ENCODE measurements at regions not wholly inside any gene's neighbourhood (a gene's known extent, or its start where the extent isn't known, plus 50 kb on each side); places are given as distances from the start of the nearest gene placed in this dataset.
"Not testable (repeated sequence)": the region's sequence is repeated elsewhere in the genome, so short reads cannot be mapped to it uniquely, and the experiment has no call there.

GRCh38 chr3:109656225-109656624 lies 318.9 kb upstream of the DPPA4 start:
- no peak for DNase-seq (ENCODE audit: low spot score)

- no peak for DNase-seq (ENCODE audit: low spot score)
Measured at GRCh38 chr3:109678600-109678999, 341.3 kb upstream of the DPPA4 start.

- DNase-seq (ENCODE audit: low spot score) = no peak
Measured at GRCh38 chr3:109679664-109680063, 342.3 kb upstream of the DPPA4 start.

GRCh38 chr3:109683746-109684145 lies 346.4 kb upstream of the DPPA4 start:
- DNase-seq (ENCODE audit: low spot score) = no peak

- DNase-seq (ENCODE audit: low spot score) = no peak
Measured at GRCh38 chr3:109685084-109686079, 348.0 kb upstream of the DPPA4 start.

GRCh38 chr3:109687626-109688025 lies 350.3 kb upstream of the DPPA4 start:
- no peak for DNase-seq (ENCODE audit: low spot score)

- no peak for DNase-seq (ENCODE audit: low spot score)
Measured at GRCh38 chr3:109696932-109697331, 359.6 kb upstream of the DPPA4 start.

GRCh38 chr3:109702252-109702651 lies 364.9 kb upstream of the DPPA4 start:
- peak; percentile 1 for DNase-seq (ENCODE audit: low spot score)

GRCh38 chr3:109702976-109703375 lies 365.6 kb upstream of the DPPA4 start:
- DNase-seq (ENCODE audit: low spot score) = no peak

GRCh38 chr3:109705133-109705532 lies 367.8 kb upstream of the DPPA4 start:
- not testable (repeated sequence) for DNase-seq (ENCODE audit: low spot score)

- no peak for DNase-seq (ENCODE audit: low spot score)
Measured at GRCh38 chr3:109707617-109708016, 370.3 kb upstream of the DPPA4 start.

- DNase-seq (ENCODE audit: low spot score) = no peak
Measured at GRCh38 chr3:109713288-109713687, 375.9 kb upstream of the DPPA4 start.

GRCh38 chr3:109715707-109716106 lies 378.4 kb upstream of the DPPA4 start:
- DNase-seq (ENCODE audit: low spot score) = no peak

- DNase-seq (ENCODE audit: low spot score) = no peak
Measured at GRCh38 chr3:109718850-109719249, 381.5 kb upstream of the DPPA4 start.

GRCh38 chr3:109728861-109729494 lies 391.6 kb upstream of the DPPA4 start:
- no peak for DNase-seq (ENCODE audit: low spot score)

- DNase-seq (ENCODE audit: low spot score) = peak; percentile 82
Measured at GRCh38 chr3:109731639-109732473, 394.5 kb upstream of the DPPA4 start.

- DNase-seq (ENCODE audit: low spot score) = no peak
Measured at GRCh38 chr3:109743981-109744380, 406.6 kb upstream of the DPPA4 start.

- DNase-seq (ENCODE audit: low spot score) = no peak
Measured at GRCh38 chr3:109772520-109772919, 435.2 kb upstream of the DPPA4 start.

- no peak for DNase-seq (ENCODE audit: low spot score)
Measured at GRCh38 chr3:109774108-109774507, 436.8 kb upstream of the DPPA4 start.

GRCh38 chr3:109784285-109784684 lies 446.9 kb upstream of the DPPA4 start:
- DNase-seq (ENCODE audit: low spot score) = no peak

GRCh38 chr3:109784852-109785631 lies 447.7 kb upstream of the DPPA4 start:
- no peak for DNase-seq (ENCODE audit: low spot score)

GRCh38 chr3:109803274-109803673 lies 465.9 kb upstream of the DPPA4 start:
- DNase-seq (ENCODE audit: low spot score) = no peak
